Lung (tissue), 11 donors: ENCODE measurements at regions not wholly inside any gene's neighbourhood (a gene's known extent, or its start where the extent isn't known, plus 50 kb on each side); places are given as distances from the start of the nearest gene placed in this dataset.

Experiments
- ATAC-seq: fragments of 200-7000 bp; cut with Tn5 transposase; one replicate; pipeline ENCODE4 v1.9.1; 2020; ENCODE audit warnings: moderate number of reproducible peaks; ENCODE audit not compliant: insufficient read depth, low FRiP score
- DNase-seq, 3 donors: peaks; one replicate each; pipeline ENCODE4 v3.0.0-alpha.2; 2013 to 2017
- H3K27ac ChIP-seq, 2 donors: one replicate each; pipeline ENCODE4 v1.5.1; 2013; ENCODE audit warnings: mild to moderate bottlenecking in 2 of 2, moderate library complexity in 2 of 2, control low read depth in 1 of 2, inconsistent platforms in 1 of 2, low read depth in 1 of 2, low read length in 1 of 2
- H3K27me3 ChIP-seq, 3 donors: one replicate each; pipeline ENCODE4 v1.5.1; 2013; ENCODE audit warnings: low read length in 2 of 3; ENCODE audit not compliant: control insufficient read depth in 3 of 3, insufficient read depth in 3 of 3
- H3K36me3 ChIP-seq, 4 donors: one replicate each; pipeline ENCODE4 v1.5.1; 2013; ENCODE audit warnings: low read length in 4 of 4, mild to moderate bottlenecking in 1 of 4, moderate library complexity in 1 of 4; ENCODE audit not compliant: control insufficient read depth in 4 of 4, insufficient read depth in 4 of 4
- H3K4me1 ChIP-seq, 5 donors: one replicate each; pipeline ENCODE4 v1.5.1; 2013; ENCODE audit warnings: low read length in 5 of 5, mild to moderate bottlenecking in 2 of 5, moderate library complexity in 1 of 5; ENCODE audit not compliant: control insufficient read depth in 5 of 5, insufficient read depth in 5 of 5
- H3K4me3 ChIP-seq: one replicate; pipeline ENCODE4 v1.5.1; 2013; ENCODE audit warnings: mild to moderate bottlenecking, control low read depth, moderate library complexity
- H3K9ac ChIP-seq, 2 donors: one replicate each; pipeline ENCODE4 v1.5.1; 2013; ENCODE audit warnings: low read length in 2 of 2, control low read depth in 1 of 2; ENCODE audit not compliant: insufficient read depth in 1 of 2
- H3K9me3 ChIP-seq, 4 donors: one replicate each; pipeline ENCODE4 v1.5.1; 2013; ENCODE audit warnings: low read length in 3 of 4, mild to moderate bottlenecking in 1 of 4, moderate library complexity in 1 of 4; ENCODE audit not compliant: control insufficient read depth in 4 of 4, insufficient read depth in 3 of 4
- CTCF ChIP-seq: IDR thresholded peaks from 2 replicates; pipeline ENCODE4 v1.5.1; 2012; ENCODE audit warnings: mild to moderate bottlenecking; ENCODE audit errors: control extremely low read depth, extremely low read depth
- WGBS, 2 donors: extraction: QIAGEN DNeasy Blood & Tissue Kit; methylation state at CpG; one replicate each; pipeline ENCODE4 v1.1.7; 2013; 5-methylcytosine and 5-hydroxymethylcytosine counted together
- donor health status: control.
- donor health status: control.
- donor health status: Bipolar disorder and iron deficiency.
- donor health status: healthy.
- donor health status: DM: yes; HTN: yes; CAD: no.

GRCh38 chr7:24227068-24227467 lies 56.9 kb upstream of the NPY start:
- WGBS, 2 donors = 50 to 52% methylated on average over 3 of the region's 3 CpGs
- no peak for TF ChIP-seq CTCF
- Histone ChIP-seq H3K9ac (no peak overlapping the region), H3K4me3 (no peak overlapping the region), H3K36me3 (no peaks in the 10 kb centered on the region), H3K9me3 (peaks cover 0 to 11% (median 4%) of the 10 kb centered on the region in 4 donors), H3K4me1 (peaks cover 0 to 20% (median 0%) of the 10 kb centered on the region in 5 donors), H3K27ac (no peak overlapping the region), H3K27me3 (no peaks in the 10 kb centered on the region)
- DNase-seq (no peak), ATAC-seq (no peak)

GRCh38 chr7:24227603-24228359 lies 56.2 kb upstream of the NPY start:
- no peak for TF ChIP-seq CTCF

GRCh38 chr7:24229481-24230226 lies 54.3 kb upstream of the NPY start:
- H3K4me3 ChIP-seq = no peak overlapping the region
- H3K27me3 ChIP-seq = no peaks in the 10 kb centered on the region
- no peak for TF ChIP-seq CTCF
- no peak for ATAC-seq
- peaks cover 0 to 20% (median 0%) of the 10 kb centered on the region in 5 donors for H3K4me1 ChIP-seq
- no peak overlapping the region for H3K9ac ChIP-seq
- no peak overlapping the region for H3K27ac ChIP-seq
- DNase-seq = no peak
- H3K36me3 ChIP-seq = no peaks in the 10 kb centered on the region
- peaks cover 0 to 5% (median 0%) of the 10 kb centered on the region in 4 donors for H3K9me3 ChIP-seq
- WGBS, 2 donors = 58 to 63% methylated on average over 9 of the region's 9 CpGs

More at GRCh38 chr7:24227603-24228359, 56.2 kb upstream of the NPY start:
- peaks cover 0 to 11% (median 4%) of the 10 kb centered on the region in 4 donors for H3K9me3 ChIP-seq
- no peaks in the 10 kb centered on the region for H3K36me3 ChIP-seq
- no peak overlapping the region for H3K27ac ChIP-seq
- H3K27me3 ChIP-seq = no peaks in the 10 kb centered on the region
- peaks cover 0 to 20% (median 0%) of the 10 kb centered on the region in 5 donors for H3K4me1 ChIP-seq
- no peak overlapping the region for H3K4me3 ChIP-seq
- DNase-seq = no peak
- H3K9ac ChIP-seq = no peak overlapping the region
- no peak for ATAC-seq
- WGBS, 2 donors = 55 to 58% methylated on average over 8 of the region's 8 CpGs
